ENCODE measurements at regions not wholly inside any gene's neighbourhood (a gene's known extent, or its start where the extent isn't known, plus 50 kb on each side); places are given as distances from the start of the nearest gene placed in this dataset.

GRCh38 chr22:25406510-25407210 is 157.8 kb upstream of the GRK3 start:
- TF ChIP-seq, protein P1, sequence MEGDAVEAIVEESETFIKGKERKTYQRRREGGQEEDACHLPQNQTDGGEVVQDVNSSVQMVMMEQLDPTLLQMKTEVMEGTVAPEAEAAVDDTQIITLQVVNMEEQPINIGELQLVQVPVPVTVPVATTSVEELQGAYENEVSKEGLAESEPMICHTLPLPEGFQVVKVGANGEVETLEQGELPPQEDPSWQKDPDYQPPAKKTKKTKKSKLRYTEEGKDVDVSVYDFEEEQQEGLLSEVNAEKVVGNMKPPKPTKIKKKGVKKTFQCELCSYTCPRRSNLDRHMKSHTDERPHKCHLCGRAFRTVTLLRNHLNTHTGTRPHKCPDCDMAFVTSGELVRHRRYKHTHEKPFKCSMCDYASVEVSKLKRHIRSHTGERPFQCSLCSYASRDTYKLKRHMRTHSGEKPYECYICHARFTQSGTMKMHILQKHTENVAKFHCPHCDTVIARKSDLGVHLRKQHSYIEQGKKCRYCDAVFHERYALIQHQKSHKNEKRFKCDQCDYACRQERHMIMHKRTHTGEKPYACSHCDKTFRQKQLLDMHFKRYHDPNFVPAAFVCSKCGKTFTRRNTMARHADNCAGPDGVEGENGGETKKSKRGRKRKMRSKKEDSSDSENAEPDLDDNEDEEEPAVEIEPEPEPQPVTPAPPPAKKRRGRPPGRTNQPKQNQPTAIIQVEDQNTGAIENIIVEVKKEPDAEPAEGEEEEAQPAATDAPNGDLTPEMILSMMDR (conservative IDR thresholded peaks at IDR 0.05; ENCODE audit: low read depth, low read length), result no peak
- TF ChIP-seq MXI1 (IDR thresholded peaks at IDR 0.05; ENCODE audit: borderline replicate concordance, low read depth, low read length), result no peak
- TF ChIP-seq RAD21 (IDR thresholded peaks at IDR 0.05; ENCODE audit: low read length), result no peak
- TF ChIP-seq POLR2A (IDR thresholded peaks at IDR 0.05; ENCODE audit: low read depth, low read length), result no peak
- TF ChIP-seq SMC3 (IDR thresholded peaks at IDR 0.05; ENCODE audit: low read depth, low read length), result no peak
- TF ChIP-seq, protein P2, sequence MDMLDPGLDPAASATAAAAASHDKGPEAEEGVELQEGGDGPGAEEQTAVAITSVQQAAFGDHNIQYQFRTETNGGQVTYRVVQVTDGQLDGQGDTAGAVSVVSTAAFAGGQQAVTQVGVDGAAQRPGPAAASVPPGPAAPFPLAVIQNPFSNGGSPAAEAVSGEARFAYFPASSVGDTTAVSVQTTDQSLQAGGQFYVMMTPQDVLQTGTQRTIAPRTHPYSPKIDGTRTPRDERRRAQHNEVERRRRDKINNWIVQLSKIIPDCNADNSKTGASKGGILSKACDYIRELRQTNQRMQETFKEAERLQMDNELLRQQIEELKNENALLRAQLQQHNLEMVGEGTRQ (IDR thresholded peaks at IDR 0.05; ENCODE audit: low read depth, low read length), result no peak
- no peak for TF ChIP-seq RFX5 (IDR thresholded peaks at IDR 0.05; ENCODE audit: low read depth, low read length)
- no peak for TF ChIP-seq NFE2L2 (IDR thresholded peaks at IDR 0.05; ENCODE audit: low read depth, low read length)
- no peak for TF ChIP-seq RCOR1 (IDR thresholded peaks at IDR 0.05; ENCODE audit: insufficient replicate concordance, low read length)
- no peak for TF ChIP-seq CEBPB (IDR thresholded peaks at IDR 0.05; ENCODE audit: low read depth, low read length)
- TF ChIP-seq CHD1 (IDR thresholded peaks at IDR 0.05; ENCODE audit: low read depth, low read length), result no peak
- TF ChIP-seq FOS (IDR thresholded peaks at IDR 0.05; ENCODE audit: low read depth, low read length), result no peak
- no peak for TF ChIP-seq BHLHE40 (IDR thresholded peaks at IDR 0.05; ENCODE audit: low read depth, low read length)

Measured in IMR-90 (cell line).